ENCODE measurements at regions not wholly inside any gene's neighbourhood (a gene's known extent, or its start where the extent isn't known, plus 50 kb on each side); places are given as distances from the start of the nearest gene placed in this dataset.

DNA sequence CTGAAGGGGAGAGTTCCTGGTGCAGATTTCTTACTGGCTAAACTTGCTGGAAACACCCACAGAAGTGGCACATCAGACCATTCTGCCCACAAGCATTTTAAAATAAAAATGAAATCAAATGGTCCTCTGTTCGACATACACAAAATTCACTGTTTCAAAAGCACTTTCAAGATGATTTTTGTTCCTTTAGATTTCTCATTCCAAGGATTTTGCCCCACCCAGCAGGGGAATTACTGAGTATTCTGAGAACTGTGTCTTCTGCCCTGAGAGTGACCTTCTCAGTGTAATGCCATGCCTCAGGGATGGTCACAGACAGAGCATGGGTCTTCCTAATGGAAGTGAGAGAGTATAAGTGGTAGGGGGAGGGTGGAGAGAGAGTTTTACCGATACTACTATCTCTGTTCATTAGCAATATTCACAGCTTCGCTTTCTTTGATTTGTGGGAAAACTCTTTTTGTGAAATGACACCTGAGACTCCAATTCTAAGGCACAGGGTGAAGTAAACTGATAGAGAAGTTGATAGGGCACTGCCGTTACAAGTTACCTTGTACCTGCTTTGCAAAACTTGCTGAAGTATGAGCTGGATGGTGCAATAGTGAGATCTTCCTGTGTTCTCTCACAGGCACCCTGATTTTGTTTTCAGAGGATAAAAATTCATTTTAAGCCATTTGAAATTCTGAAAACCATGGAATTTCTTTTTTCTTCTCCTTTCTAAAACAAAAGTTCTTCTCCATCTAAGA lies 95.8 kb upstream of the CD180 start:
- H3K4me1 ChIP-seq, result peaks cover 21% of the 10 kb centered on the region
- H3K36me3 ChIP-seq (replicated peaks), result no peaks in the 10 kb centered on the region
- H3K9me3 ChIP-seq, result no peaks in the 10 kb centered on the region
- in situ Hi-C loops (cut with MboI; ENCODE audit: low sequenced_read_pairs), result no loop called here
- no peaks in the 10 kb centered on the region for H3K27me3 ChIP-seq (ENCODE audit: low read depth)
- no peak overlapping the region for H3K4me3 ChIP-seq
- no peak for DNase-seq (ENCODE audit: low spot score in 2 of 2)

DNA sequence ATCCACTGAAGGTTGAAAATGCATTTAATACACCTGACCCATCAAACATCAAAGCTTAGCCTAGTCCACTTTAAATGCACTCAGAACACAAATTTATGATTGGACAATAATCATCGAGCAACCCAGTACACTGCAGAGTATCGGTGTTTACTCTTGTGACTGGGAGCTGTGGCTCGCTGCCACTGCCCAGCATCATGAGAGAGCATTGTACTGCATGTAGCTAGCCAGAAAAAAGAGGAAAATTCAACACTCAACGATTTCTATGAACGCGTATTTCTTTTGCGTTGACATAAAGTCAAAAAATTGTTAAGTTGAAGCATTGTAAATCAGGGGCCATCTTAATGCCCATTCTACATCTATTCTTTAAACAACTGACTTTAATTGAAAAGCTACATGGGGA lies 95.1 kb upstream of the CD180 start:
- Histone ChIP-seq H3K27me3 (ENCODE audit: low read depth) (no peaks in the 10 kb centered on the region), H3K36me3 (replicated peaks) (no peaks in the 10 kb centered on the region), H3K4me3 (no peak overlapping the region), H3K4me1 (peaks cover 25% of the 10 kb centered on the region), H3K9me3 (no peaks in the 10 kb centered on the region)
- no peak for DNase-seq (ENCODE audit: low spot score in 2 of 2)
- in situ Hi-C loops (cut with MboI; ENCODE audit: low sequenced_read_pairs), result no loop called here

DNA sequence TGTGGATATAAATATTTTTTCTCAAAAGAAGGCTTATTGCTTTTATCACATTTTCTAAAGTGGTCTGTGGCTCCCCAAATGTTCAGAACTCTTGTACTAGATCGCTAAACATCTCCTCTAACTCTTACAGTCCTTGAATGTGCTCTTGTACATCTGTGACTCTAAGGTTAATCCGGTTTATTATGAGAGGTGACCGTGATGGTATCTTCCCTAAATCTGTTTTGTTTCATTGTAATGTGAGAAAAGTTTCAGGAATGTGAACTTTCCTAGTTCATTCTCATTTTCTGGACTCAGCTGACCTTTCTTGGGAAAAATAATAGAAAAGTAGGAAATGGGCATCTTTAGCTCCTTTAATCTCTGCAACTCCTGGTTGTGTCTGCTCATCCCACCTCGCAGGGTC lies 94.5 kb upstream of the CD180 start:
- DNase-seq (ENCODE audit: low spot score in 2 of 2), result peak in 1 of 2 experiments; percentile 10
- no peaks in the 10 kb centered on the region for H3K9me3 ChIP-seq
- H3K4me1 ChIP-seq, result peaks cover 25% of the 10 kb centered on the region
- H3K27me3 ChIP-seq (ENCODE audit: low read depth), result no peaks in the 10 kb centered on the region
- no peak overlapping the region for H3K4me3 ChIP-seq
- H3K36me3 ChIP-seq (replicated peaks), result no peaks in the 10 kb centered on the region
- in situ Hi-C loops (cut with MboI; ENCODE audit: low sequenced_read_pairs), result no loop called here

DNA sequence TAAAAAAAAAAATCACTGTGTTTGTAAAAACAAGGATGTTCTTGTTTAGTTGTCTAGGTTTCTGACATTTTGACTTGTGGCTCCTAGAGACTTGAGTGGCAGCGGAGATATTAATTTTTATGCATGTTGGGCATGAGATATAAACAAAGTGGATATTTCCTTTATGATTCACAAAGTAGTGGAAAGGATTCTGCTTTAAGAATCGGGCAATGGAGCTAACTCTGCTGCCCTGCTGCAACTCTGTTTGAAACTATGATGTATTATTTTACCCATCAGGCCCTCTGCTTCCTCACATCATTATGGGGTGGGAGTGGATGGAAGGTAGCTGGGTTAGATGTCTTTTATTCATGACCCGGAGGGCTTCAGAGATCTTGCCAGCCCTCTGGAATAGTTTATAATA lies 94.1 kb upstream of the CD180 start:
- no peaks in the 10 kb centered on the region for H3K27me3 ChIP-seq (ENCODE audit: low read depth)
- in situ Hi-C loops (cut with MboI; ENCODE audit: low sequenced_read_pairs), result no loop called here

DNA sequence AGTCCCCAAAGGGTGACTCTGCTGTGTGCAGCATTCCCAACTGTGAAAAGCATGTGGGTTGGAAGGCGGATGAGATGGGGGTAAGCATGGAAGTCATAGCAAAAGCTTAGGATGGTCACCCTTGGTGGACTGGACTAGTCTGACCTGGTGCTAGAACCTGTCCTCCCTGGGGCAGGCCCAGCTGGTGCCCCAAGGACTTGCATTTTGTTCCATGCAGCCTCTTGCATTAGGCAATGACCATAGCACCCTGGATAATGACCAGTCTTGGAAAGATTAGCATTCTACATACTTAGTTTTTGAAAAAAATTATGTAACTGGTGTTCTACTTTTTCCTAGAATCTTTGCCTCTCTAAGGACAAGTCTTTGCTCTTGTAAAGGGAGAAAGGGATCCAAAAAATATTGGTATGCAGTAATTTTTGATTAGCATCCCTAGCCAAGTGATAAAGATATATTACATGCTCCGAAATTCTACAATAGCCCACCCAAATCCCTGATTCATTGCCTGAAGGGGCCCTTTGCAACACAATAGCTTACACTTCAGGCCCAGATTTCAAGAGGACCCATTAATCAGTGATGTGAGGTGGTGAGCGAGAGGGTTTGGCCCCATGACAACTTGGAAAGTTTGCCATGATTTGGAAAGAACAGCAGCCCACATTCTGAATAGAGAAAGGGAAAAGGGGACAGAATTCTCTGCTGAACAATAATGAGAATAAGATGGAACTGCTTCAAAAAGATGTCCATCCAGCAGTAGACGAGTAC lies 93.3 kb upstream of the CD180 start:
- Histone ChIP-seq H3K4me1 (peaks cover 25% of the 10 kb centered on the region), H3K4me3 (no peak overlapping the region), H3K27me3 (ENCODE audit: low read depth) (no peaks in the 10 kb centered on the region), H3K36me3 (replicated peaks) (no peaks in the 10 kb centered on the region), H3K9me3 (no peaks in the 10 kb centered on the region)
- in situ Hi-C loops (cut with MboI; ENCODE audit: low sequenced_read_pairs), result no loop called here
- no peak for DNase-seq (ENCODE audit: low spot score in 2 of 2)

More for the DNA sequence above, 94.1 kb upstream of the CD180 start:
- H3K4me3 ChIP-seq, result no peak overlapping the region
- H3K4me1 ChIP-seq, result peaks cover 25% of the 10 kb centered on the region
- no peaks in the 10 kb centered on the region for H3K36me3 ChIP-seq (replicated peaks)
- H3K9me3 ChIP-seq, result no peaks in the 10 kb centered on the region
- no peak for DNase-seq (ENCODE audit: low spot score in 2 of 2)

DNA sequence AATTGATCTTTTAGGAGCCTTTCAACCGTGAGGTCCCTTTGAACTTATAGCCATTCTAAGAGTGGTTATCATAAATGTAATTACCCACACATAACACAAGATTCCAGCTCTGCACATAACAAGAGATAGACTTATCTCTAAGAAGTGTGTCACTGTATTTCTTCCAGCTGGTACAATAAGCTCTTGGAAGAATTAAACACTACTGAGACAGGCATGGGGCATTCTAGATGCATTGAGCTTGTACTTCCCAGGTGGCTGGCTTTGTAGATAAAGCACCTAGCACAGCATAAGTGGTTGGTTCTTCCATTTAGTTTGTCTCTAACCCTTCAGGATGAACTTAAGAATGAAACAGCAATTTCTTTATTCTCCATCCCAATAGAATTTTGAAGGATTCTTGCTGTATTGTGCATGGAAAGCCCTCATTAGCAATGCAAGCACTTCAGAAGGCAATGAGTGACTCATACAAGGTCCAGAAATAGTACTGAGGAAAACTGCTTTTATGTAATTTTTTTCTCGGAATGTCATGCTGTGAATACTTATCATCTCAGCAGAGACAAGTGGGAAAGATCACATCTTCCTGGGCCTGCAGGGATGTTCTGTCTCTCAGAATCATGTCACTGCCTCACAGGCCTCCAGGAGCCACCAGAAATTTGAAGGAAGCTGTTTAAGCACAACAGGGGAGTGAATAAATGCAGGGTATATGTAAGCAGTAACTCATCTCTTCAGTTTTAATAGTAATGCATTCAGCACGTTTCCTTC lies 91.1 kb upstream of the CD180 start:
- in situ Hi-C loops (cut with MboI; ENCODE audit: low sequenced_read_pairs), result no loop called here
- Histone ChIP-seq H3K4me3 (no peak overlapping the region), H3K27me3 (ENCODE audit: low read depth) (no peaks in the 10 kb centered on the region), H3K9me3 (no peaks in the 10 kb centered on the region), H3K4me1 (peaks cover 11% of the 10 kb centered on the region), H3K36me3 (replicated peaks) (no peaks in the 10 kb centered on the region)
- DNase-seq (ENCODE audit: low spot score in 2 of 2), result peak in 1 of 2 experiments; percentile 53

DNA sequence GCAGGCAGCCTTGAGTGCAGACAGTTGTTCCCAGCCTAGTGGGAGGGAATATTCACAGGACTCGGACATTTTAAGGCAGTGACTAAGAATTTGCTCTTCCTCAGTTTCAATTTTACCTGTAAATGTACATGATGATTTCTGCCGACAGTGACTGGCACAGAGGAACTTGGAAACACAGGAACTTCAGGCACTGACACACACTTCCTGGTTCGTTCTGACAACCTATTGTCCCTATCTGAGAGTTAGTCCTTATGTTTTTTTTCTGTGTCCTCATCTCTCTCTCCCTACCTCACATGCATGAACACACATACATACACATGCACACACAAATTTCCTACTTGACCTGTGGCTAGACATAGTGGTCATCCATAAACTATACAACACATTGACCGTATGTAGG lies 89.4 kb upstream of the CD180 start:
- H3K9me3 ChIP-seq, result no peaks in the 10 kb centered on the region
- in situ Hi-C loops (cut with MboI; ENCODE audit: low sequenced_read_pairs), result no loop called here
- H3K4me1 ChIP-seq, result peaks cover 9% of the 10 kb centered on the region

DNA sequence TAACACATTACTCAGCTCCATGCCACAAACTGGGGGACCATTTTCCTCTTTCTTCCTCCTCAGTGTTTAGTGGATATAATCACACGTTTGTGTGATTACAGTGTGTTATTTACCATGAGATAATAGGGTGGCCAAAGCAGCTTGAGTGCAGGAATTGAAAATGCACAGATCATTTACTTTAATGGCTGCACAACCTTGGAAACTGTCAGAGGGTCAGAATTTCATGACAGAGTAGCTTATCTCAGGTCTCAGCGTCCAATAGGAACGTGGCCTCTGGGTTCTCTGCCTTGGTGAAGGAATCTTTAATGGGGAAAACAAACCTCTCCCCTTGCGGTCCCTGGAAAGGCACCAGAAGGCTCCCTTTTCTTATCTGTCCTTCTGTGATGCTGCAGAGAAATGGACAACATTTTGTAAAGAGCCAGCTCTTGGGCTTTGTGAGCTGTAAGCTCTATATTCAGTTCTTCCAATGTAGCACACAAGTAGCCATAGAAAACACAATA lies 87.4 kb upstream of the CD180 start:
- DNase-seq (ENCODE audit: low spot score in 2 of 2), result no peak
- H3K9me3 ChIP-seq, result no peaks in the 10 kb centered on the region
- no peaks in the 10 kb centered on the region for H3K36me3 ChIP-seq (replicated peaks)
- no peak overlapping the region for H3K4me3 ChIP-seq
- in situ Hi-C loops (cut with MboI; ENCODE audit: low sequenced_read_pairs), result no loop called here
- H3K27me3 ChIP-seq (ENCODE audit: low read depth), result 0 out of 2 replicates have a peak, but pooled peaks cover 3% of the 10 kb centered on the region
- peaks cover 9% of the 10 kb centered on the region for H3K4me1 ChIP-seq

More for the DNA sequence above, 89.4 kb upstream of the CD180 start:
- no peak overlapping the region for H3K4me3 ChIP-seq
- DNase-seq (ENCODE audit: low spot score in 2 of 2), result no peak
- no peaks in the 10 kb centered on the region for H3K36me3 ChIP-seq (replicated peaks)
- H3K27me3 ChIP-seq (ENCODE audit: low read depth), result 0 out of 2 replicates have a peak, but pooled peaks cover 3% of the 10 kb centered on the region

DNA sequence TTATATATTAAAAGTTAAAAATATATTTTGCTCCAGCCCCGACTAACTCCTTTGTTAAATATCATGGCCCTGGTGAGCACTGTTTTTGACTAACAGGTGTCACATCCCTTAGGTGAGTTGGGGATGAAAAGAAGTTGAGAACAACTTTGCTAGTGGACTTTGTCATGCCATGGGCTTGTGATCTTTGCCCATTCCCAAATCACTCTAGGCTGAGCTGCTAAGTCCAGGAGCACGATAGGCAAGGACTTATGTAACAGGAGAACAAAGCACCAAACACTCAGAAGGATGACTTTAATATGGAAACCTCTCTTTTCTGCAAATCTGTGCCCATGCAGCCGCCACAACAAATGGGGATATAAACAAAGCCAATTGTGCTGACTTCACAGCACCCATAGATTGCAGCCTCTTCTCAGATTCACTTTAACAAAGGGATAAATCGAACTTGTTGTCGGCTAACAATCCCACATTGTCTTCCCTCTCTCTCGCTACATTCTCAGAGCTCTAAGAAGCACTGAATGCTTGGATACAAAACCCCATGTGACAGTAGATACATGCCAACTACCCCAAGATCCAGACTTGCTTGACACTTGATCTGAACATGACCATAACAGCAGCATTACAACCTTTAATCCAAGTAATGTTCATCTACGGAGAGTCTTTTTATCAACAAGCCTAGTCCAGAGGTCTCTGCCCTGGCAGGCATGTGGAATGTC lies 86.8 kb upstream of the CD180 start:
- H3K4me1 ChIP-seq, result peaks cover 9% of the 10 kb centered on the region
- in situ Hi-C loops (cut with MboI; ENCODE audit: low sequenced_read_pairs), result no loop called here
- no peak overlapping the region for H3K4me3 ChIP-seq
- H3K9me3 ChIP-seq, result no peaks in the 10 kb centered on the region
- no peaks in the 10 kb centered on the region for H3K36me3 ChIP-seq (replicated peaks)
- no peak for DNase-seq (ENCODE audit: low spot score in 2 of 2)
- 0 out of 2 replicates have a peak, but pooled peaks cover 3% of the 10 kb centered on the region for H3K27me3 ChIP-seq (ENCODE audit: low read depth)

DNA sequence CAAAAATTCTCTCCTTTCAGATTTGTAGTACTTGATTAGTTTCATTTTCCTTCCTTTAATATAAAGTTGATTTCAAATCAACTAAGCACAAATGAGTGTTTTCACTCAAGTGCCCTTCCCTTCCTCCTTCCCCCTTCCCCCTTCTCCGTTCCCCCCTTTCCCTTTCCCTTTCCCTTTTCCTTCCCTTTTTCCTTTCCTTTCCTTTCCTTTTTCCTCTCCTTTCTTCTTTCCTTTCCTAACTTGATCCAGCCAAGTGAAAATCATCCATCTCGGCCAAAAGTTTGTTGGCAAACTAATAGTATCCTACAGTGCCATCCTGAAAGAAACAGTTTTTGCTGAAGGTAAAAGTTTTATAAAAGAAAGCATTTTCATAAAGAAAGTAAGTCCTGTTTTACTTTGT lies 85.3 kb upstream of the CD180 start:
- in situ Hi-C loops (cut with MboI; ENCODE audit: low sequenced_read_pairs), result no loop called here
- H3K36me3 ChIP-seq (replicated peaks), result no peaks in the 10 kb centered on the region
- no peaks in the 10 kb centered on the region for H3K4me1 ChIP-seq
- 0 out of 2 replicates have a peak, but pooled peaks cover 3% of the 10 kb centered on the region for H3K27me3 ChIP-seq (ENCODE audit: low read depth)
- no peak overlapping the region for H3K4me3 ChIP-seq
- H3K9me3 ChIP-seq, result no peaks in the 10 kb centered on the region
- DNase-seq (ENCODE audit: low spot score in 2 of 2), result no peak

DNA sequence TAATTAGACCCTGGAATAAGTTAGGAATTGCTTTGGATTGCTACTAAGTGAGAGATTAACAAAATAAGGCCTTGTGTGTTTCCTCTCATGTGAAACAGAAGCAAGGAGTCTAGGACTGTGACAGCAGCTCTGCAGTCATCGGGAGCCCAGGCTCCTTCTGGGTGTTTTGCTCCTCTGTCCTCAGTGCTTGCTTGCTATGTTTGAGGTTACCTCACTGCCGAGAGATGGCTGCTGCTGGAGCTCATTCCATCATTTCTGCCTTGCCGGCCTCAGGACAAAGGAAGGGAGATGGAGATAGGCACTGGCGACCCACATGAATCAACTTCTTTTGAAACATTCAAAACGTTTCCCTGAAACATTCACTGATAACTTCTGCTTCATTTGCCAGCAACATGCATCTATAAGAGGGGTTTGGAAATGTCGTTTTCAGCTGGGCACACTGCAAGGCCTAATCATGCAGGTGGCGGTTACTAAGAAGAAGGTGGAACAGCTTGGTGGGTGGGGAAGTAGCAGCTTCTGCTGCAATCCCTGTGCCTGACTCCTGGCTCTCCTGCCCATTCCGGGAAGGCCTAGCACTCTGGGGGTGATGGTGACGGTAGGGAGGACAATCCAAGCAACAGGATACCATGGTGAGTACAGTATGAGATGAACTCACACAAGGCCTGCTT lies 77.2 kb upstream of the CD180 start:
- no peaks in the 10 kb centered on the region for H3K27me3 ChIP-seq (ENCODE audit: low read depth)
- DNase-seq (ENCODE audit: low spot score in 2 of 2), result no peak
- H3K36me3 ChIP-seq (replicated peaks), result no peaks in the 10 kb centered on the region
- H3K4me1 ChIP-seq, result no peaks in the 10 kb centered on the region
- H3K9me3 ChIP-seq, result no peaks in the 10 kb centered on the region
- no peak overlapping the region for H3K4me3 ChIP-seq
- in situ Hi-C loops (cut with MboI; ENCODE audit: low sequenced_read_pairs), result no loop called here

DNA sequence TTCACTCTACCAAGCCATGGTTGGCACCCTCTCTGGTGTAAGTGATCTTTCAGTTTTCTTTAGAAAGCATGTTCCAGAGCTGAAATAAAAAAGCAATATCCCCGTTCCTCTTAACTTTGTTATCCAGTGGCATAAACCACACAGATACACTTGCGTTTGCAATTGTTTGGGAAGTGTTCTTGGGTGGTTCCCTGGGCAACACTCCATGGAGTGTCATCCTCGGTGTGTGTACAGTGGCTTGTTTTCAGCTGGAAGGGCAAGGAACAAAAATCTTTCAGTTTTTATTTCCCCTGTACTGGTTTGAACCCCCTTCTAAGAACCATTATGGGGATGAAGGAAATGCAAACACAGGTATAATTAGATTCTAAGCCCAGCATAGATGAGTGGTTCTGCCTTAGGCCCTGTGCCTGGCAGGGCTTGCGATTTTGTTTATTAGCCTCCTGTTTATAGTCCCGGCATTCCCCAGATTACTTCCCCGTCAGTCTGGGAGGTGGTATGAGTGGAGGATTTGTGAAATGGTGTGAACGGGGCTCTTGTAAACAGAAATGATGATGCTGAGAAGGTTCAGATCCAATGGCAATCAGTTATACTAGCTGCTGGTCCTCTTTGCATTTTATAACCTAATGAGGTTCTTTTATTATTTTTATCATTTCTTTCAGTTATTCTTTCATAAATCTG lies 76.0 kb upstream of the CD180 start:
- H3K4me3 ChIP-seq, result no peak overlapping the region
- no peak for DNase-seq (ENCODE audit: low spot score in 2 of 2)
- in situ Hi-C loops (cut with MboI; ENCODE audit: low sequenced_read_pairs), result no loop called here
- H3K27me3 ChIP-seq (ENCODE audit: low read depth), result no peaks in the 10 kb centered on the region
- H3K36me3 ChIP-seq (replicated peaks), result no peaks in the 10 kb centered on the region
- no peaks in the 10 kb centered on the region for H3K9me3 ChIP-seq
- H3K4me1 ChIP-seq, result no peaks in the 10 kb centered on the region

Measured in HAP-1 (cell line).